Hematopoietic multipotent progenitor cell treated with erythropoietin and hydrocortisone succinate and interleukin-3 and kit ligand, for 15 days (in vitro differentiated cells): ENCODE measurements at regions not wholly inside any gene's neighbourhood (a gene's known extent, or its start where the extent isn't known, plus 50 kb on each side); places are given as distances from the start of the nearest gene placed in this dataset.

Source experiments
- DNase-seq: peaks from one replicate; pipeline ENCODE4 v3.0.0-alpha.2; 2015; ENCODE audit warnings: low spot score

- no peak for DNase-seq
Measured at GRCh38 chr4:53776141-53776540, 184.9 kb upstream of the LNX1 start.

- DNase-seq = no peak
Measured at GRCh38 chr4:53775381-53775780, 184.1 kb upstream of the LNX1 start.

- DNase-seq = no peak
Measured at GRCh38 chr4:53771326-53771725, 180.0 kb upstream of the LNX1 start.

- no peak for DNase-seq
Measured at GRCh38 chr4:53767482-53767881, 176.2 kb upstream of the LNX1 start.

DNA sequence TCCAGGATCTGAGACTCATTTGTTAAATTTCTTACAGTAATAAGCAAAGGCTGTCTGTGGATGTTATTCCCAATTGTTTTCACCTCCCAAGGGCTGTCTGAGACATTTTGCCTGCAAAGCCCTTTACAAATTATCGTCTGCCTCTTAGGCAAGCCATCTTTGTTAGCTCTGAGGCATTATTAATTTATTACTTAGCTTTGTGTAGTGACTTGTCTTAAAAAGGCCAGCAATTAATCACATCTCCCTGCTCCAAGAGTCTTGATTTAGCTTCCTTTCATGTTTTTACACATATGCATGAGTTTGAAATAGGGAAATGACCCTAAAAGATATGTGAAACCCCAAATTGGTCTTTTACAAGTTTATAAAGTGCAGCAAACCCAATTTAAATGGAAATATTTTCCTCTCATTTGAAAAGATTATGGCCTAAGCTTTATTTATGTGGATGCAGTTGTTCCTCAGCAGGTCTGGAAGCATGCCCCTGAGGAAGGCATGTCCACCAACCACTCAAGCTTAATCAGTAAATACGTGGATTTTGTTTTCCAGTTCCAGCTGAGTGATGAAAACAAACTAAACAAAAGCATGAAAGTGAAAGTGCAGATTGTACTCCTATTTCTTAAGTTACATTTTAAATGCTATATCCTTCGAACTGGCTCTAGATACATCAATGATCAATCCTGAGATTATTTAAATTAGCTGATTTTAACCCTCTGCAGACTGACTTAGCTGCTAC lies 173.6 kb upstream of the LNX1 start:
- DNase-seq = no peak

GRCh38 chr4:53763813-53764597 lies 172.7 kb upstream of the LNX1 start:
- DNase-seq = no peak

DNA sequence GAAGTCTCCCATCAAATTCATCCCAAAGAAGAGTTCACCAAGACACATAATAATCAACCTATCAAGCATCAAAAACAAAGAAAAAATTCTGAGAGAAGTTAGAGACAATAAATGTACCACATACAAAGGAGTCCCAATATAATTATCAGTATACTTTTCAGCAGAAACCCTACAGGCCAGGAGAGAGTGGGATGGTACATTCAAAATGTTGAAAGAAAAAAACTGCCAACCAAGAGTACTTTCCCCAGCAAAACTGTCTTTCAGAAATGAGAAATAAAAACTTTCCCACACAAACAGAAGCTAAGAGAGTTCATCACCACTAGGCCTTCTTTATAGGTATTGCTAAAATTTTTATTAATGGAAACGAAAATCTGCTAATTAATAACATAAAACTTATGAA lies 164.4 kb upstream of the LNX1 start:
- DNase-seq = no peak

DNA sequence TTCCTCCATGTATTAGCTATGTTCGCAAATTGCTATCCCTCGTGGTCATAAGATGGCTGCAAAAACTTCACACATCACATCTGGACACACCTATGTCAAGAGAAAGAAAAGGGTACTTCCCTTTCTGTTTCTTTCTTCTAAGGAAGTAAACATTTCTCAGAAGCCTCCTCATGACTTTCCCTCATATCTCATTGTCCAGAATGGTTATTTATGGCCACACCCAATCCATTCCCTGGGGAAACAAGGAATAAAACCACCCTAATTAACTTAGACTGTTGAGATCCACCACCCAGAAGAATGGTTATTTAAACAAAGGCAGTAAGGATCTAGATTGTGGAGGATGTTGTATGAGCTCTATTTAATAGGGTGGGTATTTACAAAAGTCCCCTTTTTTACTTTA lies 160.8 kb upstream of the LNX1 start:
- no peak for DNase-seq

- DNase-seq = no peak
Measured at GRCh38 chr4:53748328-53748772, 157.1 kb upstream of the LNX1 start.

GRCh38 chr4:53747401-53747800 lies 156.1 kb upstream of the LNX1 start:
- no peak for DNase-seq

DNA sequence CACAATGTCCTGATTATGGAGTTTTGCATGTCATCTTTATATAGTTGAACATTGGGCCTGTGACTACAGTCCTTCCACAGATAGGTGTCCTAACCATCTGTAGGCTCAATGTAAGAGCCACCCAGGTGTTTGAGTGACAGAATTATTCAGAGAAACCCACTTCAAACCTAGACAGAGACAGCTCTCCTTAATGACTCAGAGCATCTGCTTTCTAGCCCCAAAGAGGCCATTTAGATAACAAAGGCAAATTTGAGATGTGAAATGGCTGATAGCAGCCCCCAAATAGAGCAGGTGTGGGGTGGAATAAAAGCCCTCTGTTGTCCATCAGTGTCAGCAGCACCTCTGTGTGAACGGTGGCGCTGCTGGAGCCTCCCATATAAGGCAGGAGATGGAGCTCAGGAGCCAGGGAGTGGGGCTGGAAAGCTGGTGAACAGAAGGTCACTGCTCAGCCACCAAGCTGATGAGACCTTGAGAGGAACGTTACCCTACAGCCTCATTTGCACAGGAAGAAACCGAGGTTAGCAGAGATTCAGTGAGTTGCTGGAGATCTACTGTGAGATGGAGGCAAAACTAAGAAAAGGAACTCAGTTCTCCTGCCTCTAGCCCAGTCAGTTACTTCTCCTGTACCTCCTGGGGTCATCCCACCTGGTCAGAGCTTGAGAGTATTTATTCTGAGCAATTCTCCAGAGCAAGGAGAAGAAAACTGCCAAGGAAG lies 153.3 kb upstream of the LNX1 start:
- DNase-seq = no peak

- no peak for DNase-seq
Measured at GRCh38 chr4:53734584-53735353, 143.5 kb upstream of the LNX1 start.

GRCh38 chr4:53734182-53734581 lies 142.9 kb upstream of the LNX1 start:
- no peak for DNase-seq

GRCh38 chr4:53732661-53733060 lies 141.4 kb upstream of the LNX1 start:
- no peak for DNase-seq

DNA sequence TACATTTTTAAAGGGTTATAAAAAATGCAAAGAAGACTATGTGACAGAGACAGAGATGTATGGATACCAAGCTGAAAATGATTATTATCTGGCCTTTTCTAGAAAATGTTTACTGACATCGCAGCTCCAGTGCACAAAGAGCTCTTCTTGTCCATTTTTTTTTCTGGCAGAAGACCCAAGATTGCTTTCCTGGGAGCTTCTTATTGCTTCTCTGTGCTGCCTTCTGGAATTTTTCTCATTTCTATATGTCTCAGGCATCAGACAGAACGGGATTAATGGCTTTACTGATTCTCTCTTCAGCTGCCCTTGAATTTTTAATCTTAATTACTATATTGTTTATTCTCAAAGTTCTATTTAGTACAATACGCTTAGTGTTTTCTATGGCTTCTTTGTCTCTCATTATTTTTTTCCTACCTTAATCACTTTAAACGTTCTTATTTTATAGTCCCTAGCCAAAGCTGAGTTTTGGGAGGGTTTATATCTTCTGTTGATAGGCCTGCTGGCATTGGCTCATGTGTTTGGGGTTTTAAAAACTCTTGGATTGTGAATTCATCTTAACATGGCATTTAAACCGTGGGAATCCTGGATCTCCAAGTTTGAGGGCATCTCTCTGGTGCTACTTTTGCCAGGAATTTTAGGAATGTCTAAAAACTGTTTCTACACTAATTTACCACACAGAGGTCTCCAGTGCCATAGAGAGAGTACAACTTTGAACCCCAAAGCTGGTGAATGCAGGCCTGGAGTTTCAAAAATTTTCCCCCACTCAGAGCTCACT lies 138.9 kb upstream of the LNX1 start:
- DNase-seq = no peak

- no peak for DNase-seq
Measured at GRCh38 chr4:53722110-53722509, 130.8 kb upstream of the LNX1 start.

- DNase-seq = no peak
Measured at GRCh38 chr4:53721263-53721662, 130.0 kb upstream of the LNX1 start.

DNA sequence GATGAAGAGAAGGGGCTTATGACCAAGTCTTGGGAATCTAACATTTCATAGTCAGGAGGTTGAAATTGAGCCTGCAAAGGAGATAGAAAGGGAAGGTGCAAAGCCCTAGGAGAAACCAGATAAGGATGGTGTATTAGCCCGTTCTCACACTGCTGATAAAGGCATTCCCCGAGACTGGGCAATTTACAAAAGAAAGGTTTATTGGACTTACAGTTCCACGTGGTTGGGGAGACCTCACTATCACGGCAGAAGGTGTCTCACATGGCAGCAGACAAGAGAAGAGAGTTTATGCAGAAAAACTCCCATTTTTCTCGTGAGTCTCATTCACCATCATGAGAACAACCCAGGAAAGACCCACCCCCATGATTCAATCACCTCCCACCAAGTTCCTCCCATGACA lies 129.5 kb upstream of the LNX1 start:
- no peak for DNase-seq

DNA sequence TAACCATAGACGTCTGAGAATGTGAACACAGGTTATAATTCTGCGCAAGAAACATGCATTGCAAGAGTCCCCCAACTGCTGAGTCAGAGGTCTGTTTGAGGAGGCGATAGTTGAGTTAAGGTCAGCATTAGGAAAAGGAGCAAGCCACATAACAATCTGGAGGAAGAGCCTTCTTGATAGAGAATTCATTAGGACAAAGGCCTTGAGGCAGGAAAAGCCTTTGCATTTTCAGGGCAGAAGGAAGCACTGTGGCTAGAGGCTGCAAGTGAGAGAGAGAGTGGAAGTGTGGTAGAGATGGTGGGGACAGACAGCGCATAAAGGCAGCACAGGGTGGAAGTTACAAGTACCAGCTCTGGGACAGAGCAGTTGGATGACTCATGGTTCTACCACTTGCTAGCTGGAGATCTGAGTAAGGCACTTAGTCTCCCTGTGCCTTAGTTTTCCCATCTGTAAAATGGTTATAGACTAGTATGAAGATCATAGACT lies 125.8 kb upstream of the LNX1 start:
- no peak for DNase-seq

DNA sequence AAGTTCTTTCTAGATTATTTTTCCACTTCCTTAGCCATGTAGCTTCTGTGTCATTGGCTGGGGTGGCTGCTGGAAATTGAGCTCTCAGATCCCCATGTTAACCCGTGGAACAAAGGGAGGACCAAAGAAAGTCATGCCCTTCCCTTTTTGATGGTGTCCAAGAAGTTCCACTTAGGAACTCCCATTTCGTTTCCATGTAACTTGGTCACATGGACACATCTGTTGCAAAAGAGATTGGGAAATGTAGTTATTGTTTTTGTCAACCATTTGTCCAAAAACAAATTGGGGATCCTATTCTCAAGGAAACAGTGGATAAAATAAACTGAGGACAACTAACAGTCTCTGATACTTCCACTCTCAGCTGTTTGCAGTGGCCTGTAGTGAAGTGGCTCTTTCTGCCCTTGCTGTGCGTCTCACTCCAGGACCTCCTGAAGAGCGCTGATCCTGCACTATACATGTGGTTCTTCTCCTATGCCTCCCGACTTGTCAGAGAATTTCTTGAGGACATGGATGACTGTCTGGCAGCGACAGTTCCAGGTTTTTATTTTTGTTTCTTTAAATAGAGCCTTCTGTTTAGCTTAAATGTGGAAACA lies 125.3 kb upstream of the LNX1 start:
- DNase-seq = no peak

DNA sequence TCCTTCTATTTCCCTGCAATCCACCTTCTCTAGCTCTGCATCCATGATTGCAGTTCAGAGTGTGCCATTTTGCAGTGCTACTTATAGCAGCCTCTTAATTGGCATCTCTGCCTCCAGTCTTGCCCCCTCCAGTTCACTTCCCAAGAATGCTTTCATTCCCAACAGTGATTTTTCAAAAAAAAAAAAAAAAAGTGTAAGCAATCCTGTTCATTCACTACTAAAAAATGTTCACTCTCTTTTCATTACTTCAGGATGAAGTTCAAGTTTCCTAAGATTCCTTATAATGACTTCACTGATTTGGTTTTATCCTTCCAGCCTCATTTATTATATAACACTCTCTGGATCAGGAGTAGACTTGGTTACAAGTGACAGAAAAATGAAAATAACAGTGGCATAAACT lies 124.7 kb upstream of the LNX1 start:
- no peak for DNase-seq
